Hepatocyte (in vitro differentiated cells): ENCODE measurements at regions not wholly inside any gene's neighbourhood (a gene's known extent, or its start where the extent isn't known, plus 50 kb on each side); places are given as distances from the start of the nearest gene placed in this dataset.

ENCODE experiments used
- EZH2 ChIP-seq: fragments of 200-600 bp; sonication (generic); IDR thresholded peaks from 2 replicates; pipeline ENCODE4 v1.6.1; 2016; ENCODE audit warnings: antibody characterized with exemption, mild to moderate bottlenecking, borderline replicate concordance
- TF ChIP-seq, protein P1 (sequence below): fragments of 200-600 bp; sonication (generic); IDR thresholded peaks from 2 replicates; pipeline ENCODE4 v1.5.1; 2016; ENCODE audit warnings: antibody characterized with exemption, mild to moderate bottlenecking; ENCODE audit not compliant: poor library complexity

- TF ChIP-seq, protein P1, sequence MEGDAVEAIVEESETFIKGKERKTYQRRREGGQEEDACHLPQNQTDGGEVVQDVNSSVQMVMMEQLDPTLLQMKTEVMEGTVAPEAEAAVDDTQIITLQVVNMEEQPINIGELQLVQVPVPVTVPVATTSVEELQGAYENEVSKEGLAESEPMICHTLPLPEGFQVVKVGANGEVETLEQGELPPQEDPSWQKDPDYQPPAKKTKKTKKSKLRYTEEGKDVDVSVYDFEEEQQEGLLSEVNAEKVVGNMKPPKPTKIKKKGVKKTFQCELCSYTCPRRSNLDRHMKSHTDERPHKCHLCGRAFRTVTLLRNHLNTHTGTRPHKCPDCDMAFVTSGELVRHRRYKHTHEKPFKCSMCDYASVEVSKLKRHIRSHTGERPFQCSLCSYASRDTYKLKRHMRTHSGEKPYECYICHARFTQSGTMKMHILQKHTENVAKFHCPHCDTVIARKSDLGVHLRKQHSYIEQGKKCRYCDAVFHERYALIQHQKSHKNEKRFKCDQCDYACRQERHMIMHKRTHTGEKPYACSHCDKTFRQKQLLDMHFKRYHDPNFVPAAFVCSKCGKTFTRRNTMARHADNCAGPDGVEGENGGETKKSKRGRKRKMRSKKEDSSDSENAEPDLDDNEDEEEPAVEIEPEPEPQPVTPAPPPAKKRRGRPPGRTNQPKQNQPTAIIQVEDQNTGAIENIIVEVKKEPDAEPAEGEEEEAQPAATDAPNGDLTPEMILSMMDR = no peak
- TF ChIP-seq EZH2 = no peak
These were observed 647.7 kb downstream of the PTPRU start for GRCh38 chr1:29883986-29884385.
